ENCODE measurements at regions not wholly inside any gene's neighbourhood (a gene's known extent, or its start where the extent isn't known, plus 50 kb on each side); places are given as distances from the start of the nearest gene placed in this dataset.

- H3K4me1 Mint-ChIP-seq (ENCODE audit: low read depth): peaks cover 14% of the 10 kb centered on the region; the same call in 1 of the 2 replicates
- no peak overlapping the region for H3K27ac Mint-ChIP-seq
- no peaks in the 10 kb centered on the region for H3K27me3 Mint-ChIP-seq (ENCODE audit: insufficient read depth)
- H3K4me3 Mint-ChIP-seq: no peak overlapping the region
- peaks cover 8% of the 10 kb centered on the region; the same call in 1 of the 2 replicates for H3K9me3 Mint-ChIP-seq
- no peaks in the 10 kb centered on the region for H3K36me3 Mint-ChIP-seq (ENCODE audit: low read depth)
- peak; percentile 12 for DNase-seq
- TF ChIP-seq CTCF (IDR thresholded peaks at IDR 0.05): no peak
Observed at GRCh38 chr1:87560601-87561360, 232.1 kb downstream of the LMO4 start.

GRCh38 chr1:87563211-87563610 lies 234.5 kb downstream of the LMO4 start:
- H3K36me3 Mint-ChIP-seq (ENCODE audit: low read depth): no peaks in the 10 kb centered on the region
- H3K9me3 Mint-ChIP-seq: peaks cover 4% of the 10 kb centered on the region; the same call in 1 of the 2 replicates
- 0 out of 2 replicates have a peak, but pooled peaks cover 6% of the 10 kb centered on the region for H3K4me1 Mint-ChIP-seq (ENCODE audit: low read depth)
- H3K27me3 Mint-ChIP-seq (ENCODE audit: insufficient read depth): no peaks in the 10 kb centered on the region
- no peak overlapping the region for H3K4me3 Mint-ChIP-seq
- H3K27ac Mint-ChIP-seq: no peak overlapping the region
- TF ChIP-seq CTCF (IDR thresholded peaks at IDR 0.05): no peak
- no peak for DNase-seq

- TF ChIP-seq CTCF (IDR thresholded peaks at IDR 0.05): no peak
- Mint-ChIP-seq H3K27me3 (ENCODE audit: insufficient read depth) (no peaks in the 10 kb centered on the region), H3K36me3 (ENCODE audit: low read depth) (no peaks in the 10 kb centered on the region), H3K27ac (no peak overlapping the region), H3K4me1 (ENCODE audit: low read depth) (no peaks in the 10 kb centered on the region), H3K4me3 (no peak overlapping the region), H3K9me3 (peaks cover 3% of the 10 kb centered on the region; the same call in 1 of the 2 replicates)
- no peak for DNase-seq
Observed at GRCh38 chr1:87565861-87566260, 237.2 kb downstream of the LMO4 start.

- Mint-ChIP-seq H3K4me1 (ENCODE audit: low read depth) (no peaks in the 10 kb centered on the region), H3K36me3 (ENCODE audit: low read depth) (no peaks in the 10 kb centered on the region), H3K27ac (no peak overlapping the region), H3K4me3 (no peak overlapping the region), H3K27me3 (ENCODE audit: insufficient read depth) (no peaks in the 10 kb centered on the region), H3K9me3 (peaks cover 12% of the 10 kb centered on the region; the same call in 1 of the 2 replicates)
- no peak for DNase-seq
- no peak for TF ChIP-seq CTCF (IDR thresholded peaks at IDR 0.05)
Observed at GRCh38 chr1:87568005-87568404, 239.3 kb downstream of the LMO4 start.

GRCh38 chr1:87568911-87569310 lies 240.2 kb downstream of the LMO4 start:
- no peaks in the 10 kb centered on the region for H3K36me3 Mint-ChIP-seq (ENCODE audit: low read depth)
- H3K27me3 Mint-ChIP-seq (ENCODE audit: insufficient read depth): no peaks in the 10 kb centered on the region
- no peak overlapping the region for H3K4me3 Mint-ChIP-seq
- no peaks in the 10 kb centered on the region for H3K4me1 Mint-ChIP-seq (ENCODE audit: low read depth)
- no peak for TF ChIP-seq CTCF (IDR thresholded peaks at IDR 0.05)
- peaks cover 12% of the 10 kb centered on the region; the same call in 1 of the 2 replicates for H3K9me3 Mint-ChIP-seq
- no peak for DNase-seq
- no peak overlapping the region for H3K27ac Mint-ChIP-seq
